ENCODE measurements at regions not wholly inside any gene's neighbourhood (a gene's known extent, or its start where the extent isn't known, plus 50 kb on each side); places are given as distances from the start of the nearest gene placed in this dataset.

DNA sequence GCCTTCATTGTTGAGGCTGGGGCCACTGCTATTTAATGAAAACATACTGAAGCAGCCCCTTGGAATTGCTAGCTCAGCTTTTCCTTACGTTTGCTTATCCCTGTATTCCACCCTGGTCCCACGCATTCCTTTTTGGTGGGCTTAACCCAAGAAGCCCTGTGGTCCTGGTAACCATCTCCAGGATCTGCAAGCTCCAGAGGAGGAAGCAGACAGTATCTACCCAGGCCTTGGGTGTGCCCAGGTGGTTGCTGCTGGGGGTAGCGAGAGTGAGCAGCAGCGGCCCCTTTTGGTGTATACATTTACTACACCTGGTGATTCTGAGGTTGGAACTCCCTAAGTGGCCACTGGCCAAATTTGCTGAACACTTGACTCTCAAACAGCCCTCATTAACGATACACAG, 97.7 kb downstream of the CBLN1 start:
- H3K4me3 Mint-ChIP-seq = no peak overlapping the region
- DNase-seq = no peak
- H3K9me3 Mint-ChIP-seq = peaks cover 4% of the 10 kb centered on the region; the same call in 1 of the 2 replicates
- no peak overlapping the region for H3K27ac Mint-ChIP-seq
- no peaks in the 10 kb centered on the region for H3K4me1 Mint-ChIP-seq (ENCODE audit: low read depth)
- H3K36me3 Mint-ChIP-seq (ENCODE audit: low read depth) = no peaks in the 10 kb centered on the region; the same call in 1 of the 2 replicates
- no peaks in the 10 kb centered on the region for H3K27me3 Mint-ChIP-seq (ENCODE audit: insufficient read depth)
- TF ChIP-seq, protein P1, sequence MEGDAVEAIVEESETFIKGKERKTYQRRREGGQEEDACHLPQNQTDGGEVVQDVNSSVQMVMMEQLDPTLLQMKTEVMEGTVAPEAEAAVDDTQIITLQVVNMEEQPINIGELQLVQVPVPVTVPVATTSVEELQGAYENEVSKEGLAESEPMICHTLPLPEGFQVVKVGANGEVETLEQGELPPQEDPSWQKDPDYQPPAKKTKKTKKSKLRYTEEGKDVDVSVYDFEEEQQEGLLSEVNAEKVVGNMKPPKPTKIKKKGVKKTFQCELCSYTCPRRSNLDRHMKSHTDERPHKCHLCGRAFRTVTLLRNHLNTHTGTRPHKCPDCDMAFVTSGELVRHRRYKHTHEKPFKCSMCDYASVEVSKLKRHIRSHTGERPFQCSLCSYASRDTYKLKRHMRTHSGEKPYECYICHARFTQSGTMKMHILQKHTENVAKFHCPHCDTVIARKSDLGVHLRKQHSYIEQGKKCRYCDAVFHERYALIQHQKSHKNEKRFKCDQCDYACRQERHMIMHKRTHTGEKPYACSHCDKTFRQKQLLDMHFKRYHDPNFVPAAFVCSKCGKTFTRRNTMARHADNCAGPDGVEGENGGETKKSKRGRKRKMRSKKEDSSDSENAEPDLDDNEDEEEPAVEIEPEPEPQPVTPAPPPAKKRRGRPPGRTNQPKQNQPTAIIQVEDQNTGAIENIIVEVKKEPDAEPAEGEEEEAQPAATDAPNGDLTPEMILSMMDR (IDR thresholded peaks at IDR 0.05) = no peak

DNA sequence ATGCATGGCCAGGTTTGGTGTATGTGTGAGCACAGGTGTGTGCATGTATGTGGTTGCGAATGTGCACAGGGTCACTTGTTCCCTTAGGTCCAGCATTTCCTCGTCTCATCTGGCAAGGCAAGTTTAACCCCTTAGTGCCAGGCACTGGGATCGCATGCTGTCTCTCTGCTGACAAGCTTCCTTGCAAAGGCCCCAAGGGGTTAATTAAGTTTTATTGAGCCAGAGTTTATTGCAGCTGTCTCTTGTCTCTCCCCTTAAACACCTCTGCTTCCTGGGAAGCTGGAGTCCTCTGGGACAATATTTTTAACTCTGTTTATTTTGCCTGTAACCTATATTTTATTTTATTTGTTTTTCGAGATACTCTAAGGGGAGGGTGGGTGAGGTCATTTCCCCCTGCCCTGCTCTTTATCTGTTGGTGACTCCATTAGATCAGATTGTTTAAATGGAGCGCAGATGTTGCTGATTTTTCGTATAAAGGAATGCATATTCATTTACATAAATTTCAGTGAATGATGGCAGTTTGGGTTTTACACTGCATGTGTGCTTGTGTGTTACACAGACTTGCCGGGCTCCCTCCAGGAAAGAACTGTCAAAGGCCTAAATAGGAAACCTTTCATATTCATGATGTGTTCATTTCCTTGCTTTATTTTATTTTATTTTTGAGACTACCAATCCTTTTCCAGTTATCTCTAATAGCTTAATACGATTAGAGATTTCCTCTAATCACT, 99.7 kb downstream of the CBLN1 start:
- TF ChIP-seq, protein P1 (IDR thresholded peaks at IDR 0.05) = no peak
- no peak overlapping the region for H3K4me3 Mint-ChIP-seq
- H3K4me1 Mint-ChIP-seq (ENCODE audit: low read depth) = no peaks in the 10 kb centered on the region
- H3K36me3 Mint-ChIP-seq (ENCODE audit: low read depth) = no peaks in the 10 kb centered on the region; the same call in 1 of the 2 replicates
- H3K27me3 Mint-ChIP-seq (ENCODE audit: insufficient read depth) = no peaks in the 10 kb centered on the region
- H3K9me3 Mint-ChIP-seq = peaks cover 14% of the 10 kb centered on the region
- no peak overlapping the region for H3K27ac Mint-ChIP-seq
- no peak for DNase-seq

DNA sequence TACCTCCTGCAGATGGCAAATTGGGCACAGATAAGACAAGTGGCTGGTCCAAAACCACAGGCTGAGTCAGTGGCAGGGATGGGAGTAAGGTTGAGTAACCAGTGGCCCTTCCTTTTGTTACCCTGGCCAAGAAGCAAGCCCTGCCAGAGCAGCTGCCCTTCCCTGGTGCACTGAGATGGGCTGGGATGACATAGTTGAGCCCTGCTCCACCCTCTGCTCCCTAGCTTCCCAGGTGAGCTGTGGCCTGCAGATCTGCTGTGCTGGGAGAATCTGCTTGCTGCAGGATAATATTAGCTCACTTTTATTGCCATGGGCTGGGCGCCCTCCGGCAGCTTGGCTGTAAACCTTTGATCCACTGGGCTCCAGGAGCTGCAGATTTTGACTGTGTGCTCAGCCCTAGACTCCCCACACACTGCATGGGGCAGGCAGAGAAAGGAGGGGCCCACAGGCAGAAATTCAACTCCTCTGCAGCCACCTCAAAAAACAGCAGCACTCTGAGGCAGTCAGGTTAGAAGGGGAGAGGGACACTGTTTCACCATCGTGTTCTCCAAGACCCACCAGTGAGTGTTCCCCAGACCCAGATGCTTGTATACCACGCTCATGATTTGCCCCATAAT, 101.8 kb downstream of the CBLN1 start:
- DNase-seq = no peak
- Mint-ChIP-seq H3K4me3 (no peak overlapping the region), H3K9me3 (peaks cover 27% of the 10 kb centered on the region), H3K27me3 (ENCODE audit: insufficient read depth) (no peaks in the 10 kb centered on the region), H3K27ac (no peak overlapping the region), H3K4me1 (ENCODE audit: low read depth) (no peaks in the 10 kb centered on the region), H3K36me3 (ENCODE audit: low read depth) (no peaks in the 10 kb centered on the region; the same call in 1 of the 2 replicates)
- TF ChIP-seq, protein P1 (IDR thresholded peaks at IDR 0.05) = no peak

DNA sequence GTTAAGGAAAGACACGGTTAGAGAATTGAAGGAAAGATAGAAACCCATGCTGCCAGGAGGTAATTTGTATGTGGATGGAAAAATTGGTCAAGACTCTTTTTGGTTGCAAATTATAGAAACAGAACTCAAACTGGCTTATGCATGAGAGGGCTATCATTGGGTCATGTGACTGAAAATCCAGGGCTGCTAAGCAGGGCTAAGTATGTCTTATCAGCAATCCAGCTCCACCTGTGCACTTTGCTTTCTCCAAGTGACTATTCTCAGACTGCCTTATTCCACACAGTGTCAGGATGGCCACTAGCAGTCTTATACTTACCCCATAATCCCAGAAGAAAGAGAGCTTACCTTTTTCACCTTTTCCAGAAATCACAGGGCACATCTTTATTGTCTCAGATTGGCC, 113.5 kb downstream of the CBLN1 start:
- H3K4me1 Mint-ChIP-seq (ENCODE audit: low read depth) = no peaks in the 10 kb centered on the region
- TF ChIP-seq, protein P1 (IDR thresholded peaks at IDR 0.05) = no peak
- peaks cover 46% of the 10 kb centered on the region for H3K9me3 Mint-ChIP-seq

DNA sequence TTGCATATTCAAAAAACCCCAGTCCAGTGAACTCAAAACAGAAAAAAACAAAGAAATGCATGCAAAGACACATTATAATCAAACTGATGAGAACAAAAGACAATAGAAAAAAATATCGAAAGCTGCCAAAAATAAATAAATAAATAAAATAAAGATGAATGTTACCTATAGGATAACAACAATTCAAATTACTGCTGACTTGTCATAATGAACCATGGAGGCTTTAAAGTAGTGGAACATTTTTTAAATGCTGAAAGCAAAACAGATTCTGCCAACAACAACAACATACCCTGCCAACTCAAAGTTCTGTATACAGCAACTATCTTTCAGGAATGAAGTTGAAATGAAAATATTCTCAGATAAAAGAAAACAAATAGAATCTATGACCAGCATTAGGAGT, 116.6 kb downstream of the CBLN1 start:
- no peaks in the 10 kb centered on the region for H3K4me1 Mint-ChIP-seq (ENCODE audit: low read depth)
- H3K27me3 Mint-ChIP-seq (ENCODE audit: insufficient read depth) = no peaks in the 10 kb centered on the region; the same call in 1 of the 2 replicates
- peaks cover 39% of the 10 kb centered on the region for H3K9me3 Mint-ChIP-seq
- TF ChIP-seq, protein P1 (IDR thresholded peaks at IDR 0.05) = no peak
- no peak overlapping the region for H3K27ac Mint-ChIP-seq
- no peak for DNase-seq
- H3K36me3 Mint-ChIP-seq (ENCODE audit: low read depth) = no peaks in the 10 kb centered on the region
- no peak overlapping the region for H3K4me3 Mint-ChIP-seq

More for the DNA sequence above, 113.5 kb downstream of the CBLN1 start:
- H3K27ac Mint-ChIP-seq = no peak overlapping the region
- H3K27me3 Mint-ChIP-seq (ENCODE audit: insufficient read depth) = no peaks in the 10 kb centered on the region; the same call in 1 of the 2 replicates
- no peaks in the 10 kb centered on the region for H3K36me3 Mint-ChIP-seq (ENCODE audit: low read depth)
- H3K4me3 Mint-ChIP-seq = no peak overlapping the region
- no peak for DNase-seq
